Caco-2 (cell line): ENCODE measurements at regions not wholly inside any gene's neighbourhood (a gene's known extent, or its start where the extent isn't known, plus 50 kb on each side); places are given as distances from the start of the nearest gene placed in this dataset.

Source experiments
- BruUV-seq: library from RNA; stranded (reverse); fragments of 400-500 nt; replicated peaks from 2 replicates; lab custom pipeline; 2021; lab: Mats Ljungman, UMichigan
- CTCF ChIA-PET: fragments of 300-600 bp; sonication (Branson Sonifier 250); formaldehyde crosslinking; loops from one replicate; lab custom pipeline; 2022; ENCODE audit warnings: antibody characterized with exemption; lab: Charles Lee
- POLR2A ChIA-PET: fragments of 300-600 bp; sonication (Branson Sonifier 250); formaldehyde crosslinking; loops from one replicate; lab custom pipeline; 2022; ENCODE audit warnings: antibody characterized with exemption; lab: Charles Lee
- DNase-seq, 2 experiments: peaks; one replicate each; pipeline versions ENCODE4 v3.0.0 to v3.0.0-alpha.2; 2020 to 2022
- H3K27me3 ChIP-seq: replicated peaks from 2 replicates; pipeline ENCODE4 v1.6.0; 2011; ENCODE audit warnings: low read length; ENCODE audit not compliant: control insufficient read depth, insufficient read depth
- H3K36me3 ChIP-seq: 2 replicates; pipeline ENCODE4 v1.5.1; 2011; ENCODE audit warnings: low read length; ENCODE audit not compliant: control insufficient read depth, insufficient read depth
- H3K4me1 ChIP-seq: fragments of 250-450 bp; sonication (Bioruptor Pico); 2 replicates; pipeline ENCODE4 v1.5.1; 2020; ENCODE audit warnings: mild to moderate bottlenecking
- H3K4me3 ChIP-seq: 2 replicates; pipeline ENCODE4 v1.5.1; 2011; ENCODE audit warnings: low read depth, mild to moderate bottlenecking, control low read depth, low read length
- H3K9me3 ChIP-seq: fragments of 250-450 bp; sonication (Bioruptor Pico); 2 replicates; pipeline ENCODE4 v1.5.1; 2020; ENCODE audit warnings: mild to moderate bottlenecking, moderate library complexity
- H3K27ac Mint-ChIP-seq: one replicate; pipeline ENCODE4 v1.8.0; 2022; ENCODE audit warnings: mixed read lengths; ENCODE audit not compliant: unreplicated experiment
- H3K27me3 Mint-ChIP-seq: one replicate; pipeline ENCODE4 v1.8.0; 2022; ENCODE audit warnings: mixed read lengths; ENCODE audit not compliant: insufficient read depth, unreplicated experiment
- H3K36me3 Mint-ChIP-seq: one replicate; pipeline ENCODE4 v1.8.0; 2022; ENCODE audit warnings: mild to moderate bottlenecking, mixed read lengths; ENCODE audit not compliant: insufficient read depth, unreplicated experiment
- H3K4me1 Mint-ChIP-seq: one replicate; pipeline ENCODE4 v1.8.0; 2022; ENCODE audit warnings: low read depth, mixed read lengths; ENCODE audit not compliant: unreplicated experiment
- H3K4me3 Mint-ChIP-seq: one replicate; pipeline ENCODE4 v1.8.0; 2022; ENCODE audit warnings: mild to moderate bottlenecking, moderate library complexity, mixed read lengths; ENCODE audit not compliant: unreplicated experiment
- H3K9me3 Mint-ChIP-seq: one replicate; pipeline ENCODE4 v1.8.0; 2022; ENCODE audit warnings: mixed read lengths; ENCODE audit not compliant: unreplicated experiment
- CTCF ChIP-seq, 2 experiments: fragments of 200-600 bp in 1 of 2; IDR thresholded peaks; 1 replicate in 1 of 2; 2 replicates in 1 of 2; pipeline versions ENCODE4 v1.5.1 to v1.8.0; 2011 to 2022; ENCODE audit warnings: antibody characterized with exemption in 1 of 2, control low read depth in 1 of 2, inconsistent platforms in 1 of 2, low read depth in 1 of 2, low read length in 1 of 2, mild to moderate bottlenecking in 1 of 2, moderate library complexity in 1 of 2; ENCODE audit not compliant: insufficient read depth in 1 of 2, severe bottlenecking in 1 of 2, unreplicated experiment in 1 of 2
- intact Hi-C: fragments of 100-400 bp; cut with micrococcal nuclease; formaldehyde crosslinking; loops from one replicate; pipeline ENCODE4 v1.10.0; 2022; ENCODE audit not compliant: unreplicated experiment

GRCh38 chr6:98458708-98459107 lies 375.7 kb upstream of the POU3F2 start:
- ChIA-PET POLR2A (no interaction called here), CTCF (no interaction called here)
- peaks cover 13% of the 10 kb centered on the region for H3K27me3 Mint-ChIP-seq
- no peaks in the 10 kb centered on the region for H3K36me3 Mint-ChIP-seq
- H3K4me1 ChIP-seq = no peaks in the 10 kb centered on the region
- H3K27me3 ChIP-seq = no peaks in the 10 kb centered on the region
- BruUV-seq = no TSS peak
- no peaks in the 10 kb centered on the region for H3K4me1 Mint-ChIP-seq
- H3K9me3 ChIP-seq = no peaks in the 10 kb centered on the region
- intact Hi-C loops = no loop called here
- H3K4me3 Mint-ChIP-seq = no peak overlapping the region
- H3K4me3 ChIP-seq = no peak overlapping the region
- no peak overlapping the region for H3K27ac Mint-ChIP-seq
- no peak for TF ChIP-seq CTCF (IDR thresholded peaks at IDR 0.05; ENCODE audit: insufficient read depth in 1 of 2, low read depth in 1 of 2, low read length in 1 of 2, severe bottlenecking in 1 of 2, unreplicated experiment in 1 of 2)
- no peaks in the 10 kb centered on the region for H3K9me3 Mint-ChIP-seq
- no peaks in the 10 kb centered on the region for H3K36me3 ChIP-seq
- DNase-seq = no peak

DNA sequence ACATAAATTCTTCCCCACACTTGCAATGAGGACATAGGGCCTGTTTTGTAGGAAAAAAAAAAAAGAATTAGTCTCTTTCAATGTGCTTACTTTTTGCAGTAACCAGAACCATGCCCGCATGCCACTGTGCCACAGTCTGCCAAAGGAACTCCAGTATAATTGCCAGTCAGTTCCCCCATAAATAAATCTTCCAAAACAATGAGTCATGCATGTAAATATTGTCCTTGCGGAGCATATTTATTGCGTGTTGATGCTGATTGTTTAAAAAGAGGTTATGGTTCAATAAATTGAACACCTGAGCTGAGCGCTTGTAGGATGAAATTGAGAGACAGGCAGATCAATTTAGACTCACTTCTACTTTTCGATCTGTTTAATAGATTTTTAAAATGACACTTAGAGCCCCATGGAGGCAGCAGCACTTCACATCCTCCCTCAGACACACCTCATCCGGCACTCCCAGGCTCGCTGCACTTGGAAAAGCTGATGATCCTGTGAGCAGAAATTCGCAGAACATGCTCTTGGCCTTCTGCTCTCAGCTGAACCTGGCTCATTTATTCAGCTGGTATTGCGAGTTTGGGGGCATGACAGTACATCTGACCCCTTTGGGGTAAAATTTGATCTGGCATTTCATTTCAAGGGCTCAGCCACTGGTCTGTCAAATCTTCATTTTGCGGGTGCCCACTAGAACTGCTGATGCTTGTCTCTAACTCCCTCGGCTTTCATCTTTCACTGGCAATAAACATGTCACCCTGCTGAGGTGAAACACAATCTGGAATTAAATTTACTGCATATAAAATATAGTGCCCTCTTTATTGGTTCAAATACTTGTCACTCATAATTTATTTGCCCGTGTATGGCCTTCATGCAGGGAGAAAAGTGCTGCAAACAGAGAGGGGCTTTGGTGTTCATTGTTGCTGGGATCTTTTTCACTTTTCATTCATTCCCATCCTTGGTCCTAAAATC lies 371.1 kb upstream of the POU3F2 start:
- Mint-ChIP-seq H3K36me3 (no peaks in the 10 kb centered on the region), H3K4me3 (no peak overlapping the region), H3K27ac (no peak overlapping the region), H3K27me3 (peaks cover 16% of the 10 kb centered on the region), H3K4me1 (no peaks in the 10 kb centered on the region), H3K9me3 (no peaks in the 10 kb centered on the region)
- Histone ChIP-seq H3K27me3 (no peaks in the 10 kb centered on the region; the same call in 1 of the 2 replicates), H3K4me1 (no peaks in the 10 kb centered on the region), H3K9me3 (no peaks in the 10 kb centered on the region), H3K4me3 (no peak overlapping the region), H3K36me3 (no peaks in the 10 kb centered on the region)
- POLR2A ChIA-PET = no interaction called here
- no peak for TF ChIP-seq CTCF (IDR thresholded peaks at IDR 0.05; ENCODE audit: insufficient read depth in 1 of 2, low read depth in 1 of 2, low read length in 1 of 2, severe bottlenecking in 1 of 2, unreplicated experiment in 1 of 2)
- intact Hi-C loops = no loop called here
- no peak for DNase-seq
- BruUV-seq = no TSS peak
- CTCF ChIA-PET = no interaction called here

- H3K4me3 ChIP-seq = no peak overlapping the region
- no peaks in the 10 kb centered on the region for H3K4me1 Mint-ChIP-seq
- H3K4me1 ChIP-seq = no peaks in the 10 kb centered on the region
- ChIA-PET POLR2A (no interaction called here), CTCF (no interaction called here)
- H3K27me3 ChIP-seq = no peaks in the 10 kb centered on the region; the same call in 1 of the 2 replicates
- no peak overlapping the region for H3K4me3 Mint-ChIP-seq
- H3K9me3 Mint-ChIP-seq = peaks cover 11% of the 10 kb centered on the region
- DNase-seq = no peak
- no peak overlapping the region for H3K27ac Mint-ChIP-seq
- intact Hi-C loops = no loop called here
- no peaks in the 10 kb centered on the region for H3K9me3 ChIP-seq
- no peak for TF ChIP-seq CTCF (IDR thresholded peaks at IDR 0.05; ENCODE audit: insufficient read depth in 1 of 2, low read depth in 1 of 2, low read length in 1 of 2, severe bottlenecking in 1 of 2, unreplicated experiment in 1 of 2)
- BruUV-seq = no TSS peak
- H3K27me3 Mint-ChIP-seq = peaks cover 12% of the 10 kb centered on the region
- H3K36me3 Mint-ChIP-seq = no peaks in the 10 kb centered on the region
- no peaks in the 10 kb centered on the region for H3K36me3 ChIP-seq
Measured at GRCh38 chr6:98467091-98467490, 367.3 kb upstream of the POU3F2 start.
